WTC11 (cell line): ENCODE measurements at regions not wholly inside any gene's neighbourhood (a gene's known extent, or its start where the extent isn't known, plus 50 kb on each side); places are given as distances from the start of the nearest gene placed in this dataset.

ENCODE experiments used
- CTCF ChIP-seq: fragments of 200-600 bp; IDR thresholded peaks from 2 replicates; pipeline ENCODE4 v1.8.0; 2022; ENCODE audit warnings: antibody characterized with exemption
- ESRRA ChIP-seq: sonication (generic); formaldehyde crosslinking; IDR thresholded peaks from 2 replicates; pipeline ENCODE4 v1.8.1; 2022; ENCODE audit warnings: mild to moderate bottlenecking, missing genetic modification reagents, borderline replicate concordance
- FOXJ3 ChIP-seq: sonication (generic); formaldehyde crosslinking; IDR thresholded peaks from 2 replicates; pipeline ENCODE4 v1.9.0; 2021; ENCODE audit warnings: missing genetic modification reagents, mild to moderate bottlenecking, borderline replicate concordance
- GABPB1 ChIP-seq: sonication (generic); formaldehyde crosslinking; IDR thresholded peaks from 2 replicates; pipeline ENCODE4 v1.8.1; 2023; ENCODE audit warnings: mild to moderate bottlenecking, missing genetic modification reagents
- RELA ChIP-seq: sonication (generic); formaldehyde crosslinking; IDR thresholded peaks from 2 replicates; pipeline ENCODE4 v1.8.1; 2022; ENCODE audit warnings: missing genetic modification reagents, mild to moderate bottlenecking, borderline replicate concordance
- ZNF317 ChIP-seq: sonication (generic); formaldehyde crosslinking; IDR thresholded peaks from 2 replicates; pipeline ENCODE4 v1.8.1; 2023; ENCODE audit warnings: low read depth, mild to moderate bottlenecking, moderate library complexity, missing genetic modification reagents, borderline replicate concordance

- TF ChIP-seq GABPB1 (CRISPR knock-in tag) (no peak), ESRRA (CRISPR knock-in tag) (no peak), CTCF (no peak), FOXJ3 (no peak), RELA (CRISPR knock-in tag) (no peak), ZNF317 (no peak)
These were observed 101.3 kb upstream of the LYPLAL1 start for GRCh38 chr1:219072329-219072728.
